T-helper 2 cell treated with Interferon-gamma antibody and Interleukin-4, amounts not matched to agents 5 μg/mL and 100 μg/mL, for 36 hours (primary cell): ENCODE measurements at regions not wholly inside any gene's neighbourhood (a gene's known extent, or its start where the extent isn't known, plus 50 kb on each side); places are given as distances from the start of the nearest gene placed in this dataset.
A peak's percentile ranks its signal among the peaks of the same experiment; 100 is the strongest.

Source experiments
- DNase-seq: peaks from one replicate; pipeline ENCODE4 v3.0.0; 2021; ENCODE audit warnings: low spot score
- H3K27ac Mint-ChIP-seq: one replicate; pipeline ENCODE4 v1.8.0; 2021; ENCODE audit warnings: mild to moderate bottlenecking, mixed read lengths
- H3K27me3 Mint-ChIP-seq: one replicate; pipeline ENCODE4 v1.8.0; 2021; ENCODE audit warnings: low read depth, mixed read lengths
- H3K36me3 Mint-ChIP-seq: one replicate; pipeline ENCODE4 v1.8.0; 2021; ENCODE audit warnings: low read depth, mixed read lengths
- H3K4me1 Mint-ChIP-seq: one replicate; pipeline ENCODE4 v1.8.0; 2021; ENCODE audit warnings: low read depth, mixed read lengths
- H3K4me3 Mint-ChIP-seq: one replicate; pipeline ENCODE4 v1.8.0; 2022; ENCODE audit warnings: mild to moderate bottlenecking, moderate library complexity, mixed read lengths
- H3K9me3 Mint-ChIP-seq: one replicate; pipeline ENCODE4 v1.8.0; 2021; ENCODE audit warnings: mixed read lengths

GRCh38 chr1:36730599-36730998 is 247.9 kb upstream of the CSF3R start:
- DNase-seq = no peak
- Mint-ChIP-seq H3K27ac (no peak overlapping the region), H3K4me1 (peaks cover 5% of the 10 kb centered on the region), H3K36me3 (no peaks in the 10 kb centered on the region), H3K9me3 (no peaks in the 10 kb centered on the region), H3K27me3 (peaks cover 5% of the 10 kb centered on the region), H3K4me3 (no peak overlapping the region)

GRCh38 chr1:36729716-36730510 is 247.2 kb upstream of the CSF3R start:
- peaks cover 5% of the 10 kb centered on the region for H3K4me1 Mint-ChIP-seq
- no peak overlapping the region for H3K27ac Mint-ChIP-seq
- peak overlapping the region; percentile 17 for H3K4me3 Mint-ChIP-seq
- no peak for DNase-seq
- H3K9me3 Mint-ChIP-seq = no peaks in the 10 kb centered on the region
- peaks cover 5% of the 10 kb centered on the region for H3K27me3 Mint-ChIP-seq
- no peaks in the 10 kb centered on the region for H3K36me3 Mint-ChIP-seq

GRCh38 chr1:36729289-36729688 is 246.6 kb upstream of the CSF3R start:
- no peak for DNase-seq
- H3K4me1 Mint-ChIP-seq = peaks cover 5% of the 10 kb centered on the region
- no peak overlapping the region for H3K4me3 Mint-ChIP-seq
- H3K27me3 Mint-ChIP-seq = peaks cover 2% of the 10 kb centered on the region
- H3K36me3 Mint-ChIP-seq = no peaks in the 10 kb centered on the region
- no peak overlapping the region for H3K27ac Mint-ChIP-seq
- no peaks in the 10 kb centered on the region for H3K9me3 Mint-ChIP-seq

GRCh38 chr1:36728846-36729245 is 246.1 kb upstream of the CSF3R start:
- no peak for DNase-seq
- Mint-ChIP-seq H3K27me3 (no peaks in the 10 kb centered on the region), H3K36me3 (no peaks in the 10 kb centered on the region), H3K4me1 (peaks cover 5% of the 10 kb centered on the region), H3K4me3 (no peak overlapping the region), H3K9me3 (no peaks in the 10 kb centered on the region), H3K27ac (no peak overlapping the region)

GRCh38 chr1:36728051-36728450 is 245.3 kb upstream of the CSF3R start:
- peaks cover 5% of the 10 kb centered on the region for H3K4me1 Mint-ChIP-seq
- H3K36me3 Mint-ChIP-seq = no peaks in the 10 kb centered on the region
- no peak overlapping the region for H3K4me3 Mint-ChIP-seq
- no peaks in the 10 kb centered on the region for H3K9me3 Mint-ChIP-seq
- no peak for DNase-seq
- H3K27ac Mint-ChIP-seq = no peak overlapping the region
- no peaks in the 10 kb centered on the region for H3K27me3 Mint-ChIP-seq

- Mint-ChIP-seq H3K36me3 (no peaks in the 10 kb centered on the region), H3K4me3 (no peak overlapping the region), H3K27me3 (no peaks in the 10 kb centered on the region), H3K27ac (no peak overlapping the region), H3K9me3 (no peaks in the 10 kb centered on the region), H3K4me1 (peaks cover 3% of the 10 kb centered on the region)
- DNase-seq = no peak
Observed at GRCh38 chr1:36725151-36725550, 242.4 kb upstream of the CSF3R start.

- Mint-ChIP-seq H3K4me1 (no peaks in the 10 kb centered on the region), H3K27me3 (no peaks in the 10 kb centered on the region), H3K36me3 (no peaks in the 10 kb centered on the region), H3K4me3 (no peak overlapping the region), H3K27ac (no peak overlapping the region), H3K9me3 (no peaks in the 10 kb centered on the region)
- no peak for DNase-seq
Observed at GRCh38 chr1:36723813-36724212, 241.1 kb upstream of the CSF3R start.

- no peak for DNase-seq
- Mint-ChIP-seq H3K4me1 (peaks cover 2% of the 10 kb centered on the region), H3K4me3 (no peak overlapping the region), H3K9me3 (no peaks in the 10 kb centered on the region), H3K27me3 (no peaks in the 10 kb centered on the region), H3K36me3 (no peaks in the 10 kb centered on the region), H3K27ac (no peak overlapping the region)
Observed at GRCh38 chr1:36722871-36723270, 240.2 kb upstream of the CSF3R start.

GRCh38 chr1:36721261-36721660 is 238.5 kb upstream of the CSF3R start:
- no peak for DNase-seq
- Mint-ChIP-seq H3K36me3 (no peaks in the 10 kb centered on the region), H3K9me3 (no peaks in the 10 kb centered on the region), H3K4me3 (no peak overlapping the region), H3K27me3 (peaks cover 3% of the 10 kb centered on the region), H3K4me1 (peaks cover 6% of the 10 kb centered on the region), H3K27ac (no peak overlapping the region)

- peaks cover 18% of the 10 kb centered on the region for H3K27me3 Mint-ChIP-seq
- H3K27ac Mint-ChIP-seq = no peak overlapping the region
- no peak for DNase-seq
- no peaks in the 10 kb centered on the region for H3K9me3 Mint-ChIP-seq
- H3K4me1 Mint-ChIP-seq = peaks cover 6% of the 10 kb centered on the region
- H3K4me3 Mint-ChIP-seq = no peak overlapping the region
- no peaks in the 10 kb centered on the region for H3K36me3 Mint-ChIP-seq
Observed at GRCh38 chr1:36717431-36717830, 234.7 kb upstream of the CSF3R start.

- Mint-ChIP-seq H3K27ac (no peak overlapping the region), H3K4me1 (peaks cover 6% of the 10 kb centered on the region), H3K27me3 (peaks cover 32% of the 10 kb centered on the region), H3K4me3 (no peak overlapping the region), H3K9me3 (no peaks in the 10 kb centered on the region), H3K36me3 (no peaks in the 10 kb centered on the region)
- no peak for DNase-seq
Observed at GRCh38 chr1:36715797-36716196, 233.1 kb upstream of the CSF3R start.

- peaks cover 6% of the 10 kb centered on the region for H3K4me1 Mint-ChIP-seq
- H3K27me3 Mint-ChIP-seq = peaks cover 39% of the 10 kb centered on the region
- no peaks in the 10 kb centered on the region for H3K36me3 Mint-ChIP-seq
- H3K9me3 Mint-ChIP-seq = no peaks in the 10 kb centered on the region
- H3K4me3 Mint-ChIP-seq = no peak overlapping the region
- DNase-seq = no peak
- no peak overlapping the region for H3K27ac Mint-ChIP-seq
Observed at GRCh38 chr1:36714301-36714700, 231.6 kb upstream of the CSF3R start.

GRCh38 chr1:36711480-36711879 is 228.8 kb upstream of the CSF3R start:
- Mint-ChIP-seq H3K27ac (no peak overlapping the region), H3K27me3 (peaks cover 41% of the 10 kb centered on the region), H3K9me3 (no peaks in the 10 kb centered on the region), H3K4me1 (no peaks in the 10 kb centered on the region), H3K4me3 (no peak overlapping the region), H3K36me3 (no peaks in the 10 kb centered on the region)
- no peak for DNase-seq

GRCh38 chr1:36710951-36711350 is 228.2 kb upstream of the CSF3R start:
- no peaks in the 10 kb centered on the region for H3K9me3 Mint-ChIP-seq
- peaks cover 42% of the 10 kb centered on the region for H3K27me3 Mint-ChIP-seq
- no peak for DNase-seq
- no peaks in the 10 kb centered on the region for H3K36me3 Mint-ChIP-seq
- no peak overlapping the region for H3K4me3 Mint-ChIP-seq
- H3K4me1 Mint-ChIP-seq = no peaks in the 10 kb centered on the region
- H3K27ac Mint-ChIP-seq = no peak overlapping the region

- no peak for DNase-seq
- H3K27me3 Mint-ChIP-seq = peaks cover 41% of the 10 kb centered on the region
Observed at GRCh38 chr1:36709869-36710481, 227.3 kb upstream of the CSF3R start.

More at GRCh38 chr1:36709869-36710481, 227.3 kb upstream of the CSF3R start:
- H3K9me3 Mint-ChIP-seq = no peaks in the 10 kb centered on the region
- no peaks in the 10 kb centered on the region for H3K36me3 Mint-ChIP-seq
- no peak overlapping the region for H3K4me3 Mint-ChIP-seq
- no peaks in the 10 kb centered on the region for H3K4me1 Mint-ChIP-seq
- no peak overlapping the region for H3K27ac Mint-ChIP-seq
